A549 (cell line): ENCODE measurements at regions not wholly inside any gene's neighbourhood (a gene's known extent, or its start where the extent isn't known, plus 50 kb on each side); places are given as distances from the start of the nearest gene placed in this dataset.
"Not testable (repeated sequence)": the region's sequence is repeated elsewhere in the genome, so short reads cannot be mapped to it uniquely, and the experiment has no call there.

ENCODE experiments used
- ATAC-seq, 2 experiments: fragments of 200-7000 bp in 1 of 2; fragments of >200 bp in 1 of 2; cut with Nextera tagmentation in 1 of 2; cut with Tn5 transposase in 1 of 2; 3 replicates each; pipeline versions ENCODE4 v1.8.0 to v1.9.1; 2018 to 2020; ENCODE audit warnings: mild to moderate bottlenecking in 1 of 2, moderate library complexity in 1 of 2
- CTCF ChIA-PET: fragments of 300-600 bp; sonication (Branson Sonifier 250); formaldehyde crosslinking; extraction: SDS; loops from one replicate; lab custom pipeline; 2021; ENCODE audit warnings: antibody characterized with exemption, inconsistent platforms; lab: Yijun Ruan, JAX
- POLR2A ChIA-PET: fragments of 350-600 bp; formaldehyde crosslinking; extraction: SDS; loops from one replicate; lab custom pipeline; 2021; ENCODE audit warnings: antibody characterized with exemption, inconsistent platforms; lab: Yijun Ruan, JAX
- DNase-seq, 2 experiments: peaks; one replicate each; pipeline versions ENCODE4 v3.0.0 to v3.0.0-alpha.2; 2011 to 2016; ENCODE audit warnings: low read depth in 1 of 2, low spot score in 1 of 2
- FAIRE-seq: peaks from 2 replicates; lab custom pipeline; 2011; peaks lifted over from hg19 to GRCh38; lab: Jason Lieb, UNC
- H3K27ac ChIP-seq, 2 experiments: fragments of >200 bp; sonication (Bioruptor Twin); formaldehyde crosslinking; 3 replicates each; pipeline ENCODE4 v1.5.1; 2016 to 2017
- H3K4me1 ChIP-seq: fragments of >200 bp; sonication (Bioruptor Twin); formaldehyde crosslinking; 3 replicates; pipeline ENCODE4 v1.6.1; 2016
- H3K4me2 ChIP-seq: fragments of >200 bp; sonication (Bioruptor Twin); formaldehyde crosslinking; 3 replicates; pipeline ENCODE4 v1.6.1; 2016
- H3K4me3 ChIP-seq: fragments of >200 bp; sonication (Bioruptor Twin); formaldehyde crosslinking; 3 replicates; pipeline ENCODE4 v1.5.1; 2016
- H3K9me3 ChIP-seq: fragments of >200 bp; sonication (Bioruptor Twin); formaldehyde crosslinking; 3 replicates; pipeline ENCODE4 v1.6.1; 2016
- CBX8 ChIP-seq: fragments of 200-600 bp; sonication (generic); IDR thresholded peaks from 2 replicates; pipeline ENCODE4 v1.6.1; 2016
- CEBPB ChIP-seq, 2 experiments: fragments of >200 bp in 1 of 2; sonication (Bioruptor Twin) in 1 of 2; formaldehyde crosslinking in 1 of 2; IDR thresholded peaks; 2 replicates each; pipeline ENCODE4 v1.6.1; 2012 to 2016
- FOXS1 ChIP-seq: fragments of 250-450 bp; sonication (Bioruptor Pico); IDR thresholded peaks from 2 replicates; pipeline ENCODE4 v1.5.0; 2020; ENCODE audit warnings: mild to moderate bottlenecking, moderate library complexity
- HOXB13 ChIP-seq: fragments of 250-450 bp; sonication (Bioruptor Pico); IDR thresholded peaks from 2 replicates; pipeline ENCODE4 v1.5.0; 2020; ENCODE audit warnings: low read depth, mild to moderate bottlenecking, moderate library complexity
- MAZ ChIP-seq: fragments of 150-350 bp; IDR thresholded peaks from 2 replicates; pipeline ENCODE4 v1.6.1; 2014; ENCODE audit warnings: antibody characterized with exemption, low read depth, low read length, borderline replicate concordance
- POLR2AphosphoS2 ChIP-seq: conservative IDR thresholded peaks from 2 replicates; pipeline ENCODE4 v1.6.1; 2012; ENCODE audit warnings: low read length, improper control_type of control experiment, inconsistent platforms
- RCOR1 ChIP-seq: fragments of 150-350 bp; IDR thresholded peaks from 2 replicates; pipeline ENCODE4 v1.6.1; 2014; ENCODE audit warnings: antibody characterized with exemption, low read length, low read depth
- RFX5 ChIP-seq: fragments of 450-650 bp; IDR thresholded peaks from 2 replicates; pipeline ENCODE4 v1.7.1; 2014; ENCODE audit warnings: antibody characterized with exemption, mild to moderate bottlenecking, moderate library complexity
- RNF2 ChIP-seq: fragments of 200-600 bp; sonication (generic); IDR thresholded peaks from 2 replicates; pipeline ENCODE4 v1.6.1; 2016; ENCODE audit warnings: low read depth, mild to moderate bottlenecking, antibody characterized with exemption, moderate library complexity, borderline replicate concordance
- TFCP2L1 ChIP-seq: fragments of 250-450 bp; sonication (Bioruptor Pico); IDR thresholded peaks from 2 replicates; pipeline ENCODE4 v1.5.0; 2021; ENCODE audit warnings: mild to moderate bottlenecking
- ZFP36 ChIP-seq: fragments of 450-650 bp; IDR thresholded peaks from 2 replicates; pipeline ENCODE4 v1.6.1; 2014; ENCODE audit warnings: borderline replicate concordance; ENCODE audit not compliant: partially characterized antibody
- WGBS: methylation state at CpG from one replicate; pipeline ENCODE4 v1.1.6; 2017; ENCODE audit errors: missing lambda C conversion rate; 5-methylcytosine and 5-hydroxymethylcytosine counted together
- TF ChIP-seq, protein P1 (sequence below): fragments of >200 bp; sonication (Bioruptor Twin); formaldehyde crosslinking; IDR thresholded peaks from 2 replicates; pipeline ENCODE4 v1.6.1; 2016
- TF ChIP-seq, protein P2 (sequence below): IDR thresholded peaks from 2 replicates; pipeline ENCODE4 v1.6.1; 2012; ENCODE audit warnings: low read depth, borderline replicate concordance

DNA sequence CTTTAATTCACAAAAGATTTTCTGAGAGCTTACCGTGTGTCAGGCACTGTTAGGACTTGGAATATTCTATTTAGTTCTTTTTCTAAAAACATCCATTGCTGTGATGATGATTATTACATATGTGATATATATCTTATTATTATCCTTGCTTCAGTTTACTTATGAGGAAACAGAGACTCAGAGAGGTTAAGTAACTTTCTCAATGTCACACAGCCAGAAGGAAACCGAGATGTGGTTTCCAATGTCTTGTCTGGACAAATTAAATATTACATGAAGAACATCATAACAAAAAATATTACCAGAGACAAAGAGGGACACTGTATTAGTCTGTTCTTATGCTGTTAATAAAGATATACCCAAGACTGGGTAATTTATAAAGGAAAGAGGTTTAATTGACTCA lies 125.5 kb upstream of the DAP start:
- TF ChIP-seq, protein P1, sequence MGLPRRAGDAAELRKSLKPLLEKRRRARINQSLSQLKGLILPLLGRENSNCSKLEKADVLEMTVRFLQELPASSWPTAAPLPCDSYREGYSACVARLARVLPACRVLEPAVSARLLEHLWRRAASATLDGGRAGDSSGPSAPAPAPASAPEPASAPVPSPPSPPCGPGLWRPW = no peak
- TF ChIP-seq ZFP36 (no peak), POLR2AphosphoS2 (no peak), MAZ (no peak), RCOR1 (no peak), RFX5 (no peak), HOXB13 (CRISPR knock-in tag) (no peak), TFCP2L1 (no peak), FOXS1 (CRISPR knock-in tag) (no peak)
- WGBS = 47% methylated on average over 2 of the region's 2 CpGs
- H3K9me3 ChIP-seq = no peaks in the 10 kb centered on the region
- no peak overlapping the region for H3K27ac ChIP-seq
- FAIRE-seq (no peak), ATAC-seq (no peak), DNase-seq (no peak)
- no peaks in the 10 kb centered on the region for H3K4me1 ChIP-seq
- H3K4me3 ChIP-seq = no peak overlapping the region
- CTCF ChIA-PET = interaction anchor here (0.7 to 2.6 kb wide), 2 partner anchors 30 to 78 kb away, joined by 3 to 10 read pairs; no protein-coding TSS in a partner anchor
- POLR2A ChIA-PET = no interaction called here
- no peak overlapping the region for H3K4me2 ChIP-seq

DNA sequence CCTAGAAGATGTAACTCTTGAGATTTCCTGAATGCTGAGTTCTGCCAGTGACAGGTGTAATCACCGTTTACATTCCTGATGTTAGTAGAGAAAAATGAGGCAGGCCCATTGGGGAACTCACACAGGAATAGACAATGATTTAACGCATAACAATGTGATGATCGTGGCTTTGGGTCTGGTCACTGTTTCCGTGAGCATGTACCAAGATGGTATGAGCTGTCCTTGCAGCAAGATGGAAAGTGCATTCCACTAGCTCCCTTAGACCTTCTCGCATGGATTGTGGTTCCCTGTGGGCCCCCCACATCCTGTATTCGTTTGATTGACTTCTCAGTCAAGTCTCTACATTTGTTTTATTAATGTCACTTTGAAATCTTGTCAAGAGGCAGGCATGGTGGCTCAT lies 124.0 kb upstream of the DAP start:
- no peak for FAIRE-seq
- CTCF ChIA-PET = interaction anchor here (1.2 to 2.6 kb wide), 2 partner anchors 28 to 190 kb away, joined by 3 to 10 read pairs; no protein-coding TSS in a partner anchor

DNA sequence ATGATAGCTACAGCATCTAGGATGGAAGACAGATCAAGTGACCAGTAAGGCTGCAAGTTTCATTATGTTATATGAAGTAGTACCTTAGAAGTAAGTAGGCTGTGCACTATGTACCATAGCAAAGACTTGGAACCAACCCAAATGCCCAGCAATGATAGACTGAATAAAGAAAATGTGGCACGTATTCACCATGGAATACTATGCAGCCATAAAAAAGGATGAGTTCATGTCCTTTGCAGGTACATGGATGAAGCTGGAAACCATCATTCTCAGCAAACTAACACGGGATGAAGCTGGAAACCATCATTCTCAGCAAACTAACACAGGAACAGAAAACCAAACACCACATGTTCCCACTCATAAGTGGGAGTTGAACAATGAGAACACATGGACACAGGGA lies 122.9 kb upstream of the DAP start:
- DNase-seq, H3K4me3 ChIP-seq, POLR2A ChIA-PET, H3K4me2 ChIP-seq, FAIRE-seq, CTCF ChIA-PET, H3K27ac ChIP-seq, ATAC-seq, H3K9me3 ChIP-seq, H3K4me1 ChIP-seq: not testable (repeated sequence)
- 25% methylated on average over 2 of the region's 2 CpGs for WGBS

More for the DNA sequence above, 124.0 kb upstream of the DAP start:
- no peak overlapping the region for H3K4me2 ChIP-seq
- 16% methylated on average over 6 of the region's 6 CpGs for WGBS
- ATAC-seq = no peak
- TF ChIP-seq RNF2 (peak; percentile 40; the same call in 1 of the 2 replicates), CBX8 (no peak)
- H3K4me3 ChIP-seq = no peak overlapping the region
- no peaks in the 10 kb centered on the region for H3K4me1 ChIP-seq
- no peak overlapping the region for H3K27ac ChIP-seq
- DNase-seq = no peak
- POLR2A ChIA-PET = no interaction called here
- no peaks in the 10 kb centered on the region for H3K9me3 ChIP-seq

DNA sequence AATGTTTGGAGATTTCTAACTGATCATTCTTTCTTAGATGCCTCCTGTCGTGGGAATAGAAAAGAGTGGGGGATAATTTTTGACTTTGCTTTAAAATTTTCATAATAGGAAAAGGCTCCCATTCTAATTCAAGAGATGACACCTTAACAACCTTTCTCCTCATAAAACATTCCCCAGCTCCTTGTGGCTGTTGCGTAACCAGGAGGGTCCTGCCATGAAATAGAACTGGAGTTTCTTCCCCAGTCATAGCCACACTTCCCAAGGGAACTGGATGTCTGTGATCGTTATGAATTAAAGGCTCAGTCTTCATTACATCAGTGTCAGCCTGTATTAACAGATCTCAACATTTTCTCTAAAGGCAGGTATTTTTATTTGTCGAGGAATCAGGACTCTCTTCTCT lies 119.9 kb upstream of the DAP start:
- no peak overlapping the region for H3K27ac ChIP-seq
- peak in 1 of 2 experiments; percentile 46; a peak in 2 of 4 replicates for TF ChIP-seq CEBPB (IDR thresholded peaks at IDR 0.05)
- TF ChIP-seq, protein P2, sequence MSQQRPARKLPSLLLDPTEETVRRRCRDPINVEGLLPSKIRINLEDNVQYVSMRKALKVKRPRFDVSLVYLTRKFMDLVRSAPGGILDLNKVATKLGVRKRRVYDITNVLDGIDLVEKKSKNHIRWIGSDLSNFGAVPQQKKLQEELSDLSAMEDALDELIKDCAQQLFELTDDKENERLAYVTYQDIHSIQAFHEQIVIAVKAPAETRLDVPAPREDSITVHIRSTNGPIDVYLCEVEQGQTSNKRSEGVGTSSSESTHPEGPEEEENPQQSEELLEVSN = no peak
- TF ChIP-seq, all 56 proteins: peak for 1
- DNase-seq = no peak
- no peak overlapping the region for H3K4me2 ChIP-seq
- ChIA-PET POLR2A (no interaction called here), CTCF (interaction anchor here (1.0 kb wide), 1 partner anchor 14 kb away, joined by 3 read pairs; no protein-coding TSS in a partner anchor)
- H3K4me1 ChIP-seq = no peaks in the 10 kb centered on the region
- ATAC-seq = no peak
- no peak for FAIRE-seq
- H3K9me3 ChIP-seq = no peaks in the 10 kb centered on the region
- H3K4me3 ChIP-seq = no peak overlapping the region
- 15% methylated on average over 4 of the region's 4 CpGs for WGBS

DNA sequence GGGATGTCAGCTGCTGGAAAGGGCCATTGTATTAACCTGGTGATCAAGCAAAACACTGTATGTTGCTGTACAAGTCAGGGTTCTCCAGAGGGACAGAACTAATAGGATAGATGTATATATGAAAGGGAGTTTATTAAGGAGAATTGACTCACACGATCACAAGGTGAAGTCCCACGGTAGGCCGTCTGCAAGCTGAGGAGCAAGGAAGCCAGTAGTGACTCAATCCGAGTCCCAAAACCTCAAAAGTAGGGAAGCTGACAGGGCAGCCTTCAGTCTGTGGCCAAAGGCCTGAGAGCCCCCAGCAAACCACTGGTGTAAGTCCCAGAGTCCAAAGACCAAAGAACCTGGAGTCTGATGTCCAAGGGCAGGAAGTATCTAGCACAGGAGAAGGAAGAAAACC lies 116.0 kb upstream of the DAP start:
- H3K4me3 ChIP-seq, ATAC-seq, POLR2A ChIA-PET, H3K4me1 ChIP-seq, H3K4me2 ChIP-seq, DNase-seq, FAIRE-seq, H3K27ac ChIP-seq, H3K9me3 ChIP-seq, CTCF ChIA-PET: not testable (repeated sequence)
- 24% methylated on average over 4 of the region's 4 CpGs for WGBS
